H54 (cell line): ENCODE measurements at regions not wholly inside any gene's neighbourhood (a gene's known extent, or its start where the extent isn't known, plus 50 kb on each side); places are given as distances from the start of the nearest gene placed in this dataset.
"Not testable (repeated sequence)": the region's sequence is repeated elsewhere in the genome, so short reads cannot be mapped to it uniquely, and the experiment has no call there.

ENCODE experiments used
- DNase-seq: peaks from one replicate; pipeline ENCODE4 v3.0.0; 2011; ENCODE audit warnings: low spot score, mixed read lengths; ENCODE audit not compliant: insufficient read length
- FAIRE-seq: peaks from 3 replicates; lab custom pipeline; 2011; peaks lifted over from hg19 to GRCh38; lab: Jason Lieb, UNC
- POLR2A ChIP-seq: IDR thresholded peaks from 2 replicates; pipeline ENCODE4 v1.6.1; 2011; ENCODE audit warnings: low read depth, mild to moderate bottlenecking, low read length

GRCh38 chr2:208686665-208687064, 280.1 kb downstream of the PTH2R start:
- no peak for TF ChIP-seq POLR2A
- no peak for FAIRE-seq

GRCh38 chr2:208687720-208688119, 281.1 kb downstream of the PTH2R start:
- not testable (repeated sequence) for DNase-seq, FAIRE-seq

More at GRCh38 chr2:208686665-208687064, 280.1 kb downstream of the PTH2R start:
- no peak for DNase-seq

- FAIRE-seq (no peak), DNase-seq (no peak)
- no peak for TF ChIP-seq POLR2A
These were observed 291.5 kb downstream of the PTH2R start for GRCh38 chr2:208698114-208698513.

GRCh38 chr2:208708486-208708885, 301.9 kb downstream of the PTH2R start:
- DNase-seq: no peak
- FAIRE-seq: no peak
- no peak for TF ChIP-seq POLR2A

GRCh38 chr2:208711598-208711997, 305.0 kb downstream of the PTH2R start:
- TF ChIP-seq POLR2A: no peak
- DNase-seq: no peak
- FAIRE-seq: no peak

- FAIRE-seq (no peak), DNase-seq (no peak)
- no peak for TF ChIP-seq POLR2A
These were observed 306.6 kb downstream of the PTH2R start for GRCh38 chr2:208713066-208713745.

GRCh38 chr2:208718828-208719227, 312.2 kb downstream of the PTH2R start:
- no peak for TF ChIP-seq POLR2A
- DNase-seq (no peak), FAIRE-seq (no peak)

GRCh38 chr2:208722731-208723130, 316.1 kb downstream of the PTH2R start:
- DNase-seq: no peak
- no peak for FAIRE-seq
- TF ChIP-seq POLR2A: no peak

- no peak for DNase-seq
- TF ChIP-seq POLR2A: no peak
- FAIRE-seq: no peak
These were observed 318.7 kb downstream of the PTH2R start for GRCh38 chr2:208725280-208725679.

- no peak for FAIRE-seq
- DNase-seq: no peak
- TF ChIP-seq POLR2A: no peak
These were observed 319.6 kb downstream of the PTH2R start for GRCh38 chr2:208726242-208726641.

- FAIRE-seq, DNase-seq: not testable (repeated sequence)
These were observed 345.2 kb downstream of the PTH2R start for GRCh38 chr2:208751663-208752415.

GRCh38 chr2:208757364-208757763, 350.8 kb downstream of the PTH2R start:
- TF ChIP-seq POLR2A: no peak
- FAIRE-seq (no peak), DNase-seq (no peak)

- DNase-seq, FAIRE-seq: not testable (repeated sequence)
These were observed 366.5 kb downstream of the PTH2R start for GRCh38 chr2:208773074-208773473.

- FAIRE-seq (no peak), DNase-seq (no peak)
- no peak for TF ChIP-seq POLR2A
These were observed 374.6 kb downstream of the PTH2R start for GRCh38 chr2:208781166-208781565.

- FAIRE-seq (no peak), DNase-seq (no peak)
- TF ChIP-seq POLR2A: no peak
These were observed 375.5 kb downstream of the PTH2R start for GRCh38 chr2:208782097-208782496.
